Spleen (tissue), 11 donors: ENCODE measurements at regions not wholly inside any gene's neighbourhood (a gene's known extent, or its start where the extent isn't known, plus 50 kb on each side); places are given as distances from the start of the nearest gene placed in this dataset.
"Not testable (repeated sequence)": the region's sequence is repeated elsewhere in the genome, so short reads cannot be mapped to it uniquely, and the experiment has no call there.

ENCODE experiments used
- DNase-seq: peaks from one replicate; pipeline ENCODE4 v3.0.0-alpha.2; 2020
- H3K27ac ChIP-seq, 8 donors: fragments of 200-600 bp; sonication (generic) in 7 of 8; 1 replicate in 4 of 8; 2 replicates in 4 of 8; pipeline versions ENCODE4 v1.5.0 to v1.8.0; 2016 to 2021; ENCODE audit warnings: inconsistent platforms in 4 of 8, mild to moderate bottlenecking in 4 of 8, moderate library complexity in 1 of 8
- H3K27me3 ChIP-seq, 7 donors: fragments of 200-600 bp; sonication (generic) in 6 of 7; replicated peaks in 1 of 7; 1 replicate in 4 of 7; 2 replicates in 3 of 7; pipeline versions ENCODE4 v1.5.0 to v1.8.0; 2016 to 2021; ENCODE audit warnings: inconsistent platforms in 3 of 7, mild to moderate bottlenecking in 1 of 7
- H3K36me3 ChIP-seq, 6 donors: fragments of 200-600 bp; sonication (generic) in 5 of 6; 1 replicate in 4 of 6; 2 replicates in 2 of 6; pipeline versions ENCODE4 v1.5.0 to v1.8.0; 2016 to 2021; ENCODE audit warnings: inconsistent platforms in 2 of 6
- H3K4me1 ChIP-seq, 6 donors: fragments of 200-600 bp; sonication (generic) in 5 of 6; 1 replicate in 3 of 6; 2 replicates in 3 of 6; pipeline versions ENCODE4 v1.5.0 to v1.8.0; 2016 to 2021; ENCODE audit warnings: inconsistent platforms in 3 of 6
- H3K4me3 ChIP-seq, 8 donors: fragments of 200-600 bp; sonication (generic) in 7 of 8; 1 replicate in 4 of 8; 2 replicates in 4 of 8; pipeline versions ENCODE4 v1.5.0 to v1.8.0; 2016 to 2021; ENCODE audit warnings: inconsistent platforms in 4 of 8, mild to moderate bottlenecking in 4 of 8, moderate library complexity in 2 of 8
- H3K9me3 ChIP-seq, 8 donors: fragments of 200-600 bp; sonication (generic) in 7 of 8; 1 replicate in 4 of 8; 2 replicates in 4 of 8; pipeline versions ENCODE4 v1.5.0 to v1.8.0; 2016 to 2021; ENCODE audit warnings: inconsistent platforms in 4 of 8
- POLR2A ChIP-seq, 3 donors: fragments of 450-650 bp; IDR thresholded peaks; one replicate each; pipeline ENCODE4 v1.5.1; 2017; ENCODE audit warnings: antibody characterized with exemption in 3 of 3, mild to moderate bottlenecking in 1 of 3
- POLR2AphosphoS5 ChIP-seq, 3 donors: sonication (generic); formaldehyde crosslinking; IDR thresholded peaks; one replicate each; pipeline ENCODE4 v1.5.1; 2017; ENCODE audit warnings: antibody characterized with exemption in 3 of 3
- WGBS, 5 donors: extraction: QIAGEN DNeasy Blood & Tissue Kit in 3 of 5; methylation state at CpG; one replicate each; pipeline versions ENCODE4 v1.1.5 to v1.1.7; 2013 to 2018; 5-methylcytosine and 5-hydroxymethylcytosine counted together
- intact Hi-C: fragments of 100-400 bp; cut with DNase I; formaldehyde crosslinking; loops from one replicate; pipeline ENCODE4 v1.15.0; 2023; ENCODE audit warnings: low total_unique reads
- TF ChIP-seq, protein P1 (sequence below), 11 experiments: fragments of 200-600 bp in 7 of 11; fragments of 450-650 bp in 4 of 11; sonication (generic) in 4 of 11; IDR thresholded peaks in 8 of 11; conservative IDR thresholded peaks in 3 of 11; 1 replicate in 7 of 11; 2 replicates in 4 of 11; pipeline versions ENCODE4 v1.4.0 to v1.8.0; 2016 to 2021; ENCODE audit warnings: antibody characterized with exemption in 11 of 11, inconsistent platforms in 4 of 11, mild to moderate bottlenecking in 1 of 11
- donor health status: healthy with polysubstance abuse.
- donor health status: DM: no; HTN: no; CAD: no; lungs with moderate emphysema.
- donor health status: DM: no; HTN: no; CAD: no.
- donor health status: Bipolar disorder and iron deficiency.
- donor health status: healthy.
- donor health status: DM: no; HTN: no; CAD: no.
- donor health status: DM: yes; HTN: yes; CAD: no.

GRCh38 chr13:31540281-31540680 lies 199.0 kb upstream of the RXFP2 start:
- Histone ChIP-seq H3K36me3 (no peaks in the 10 kb centered on the region), H3K4me1 (no peaks in the 10 kb centered on the region), H3K27ac (no peak overlapping the region), H3K9me3 (no peaks in the 10 kb centered on the region), H3K4me3 (no peak overlapping the region), H3K27me3 (peaks cover 0 to 14% (median 0%) of the 10 kb centered on the region in 7 donors)
- TF ChIP-seq POLR2A (IDR thresholded peaks at IDR 0.05) = no peak
- TF ChIP-seq, protein P1, sequence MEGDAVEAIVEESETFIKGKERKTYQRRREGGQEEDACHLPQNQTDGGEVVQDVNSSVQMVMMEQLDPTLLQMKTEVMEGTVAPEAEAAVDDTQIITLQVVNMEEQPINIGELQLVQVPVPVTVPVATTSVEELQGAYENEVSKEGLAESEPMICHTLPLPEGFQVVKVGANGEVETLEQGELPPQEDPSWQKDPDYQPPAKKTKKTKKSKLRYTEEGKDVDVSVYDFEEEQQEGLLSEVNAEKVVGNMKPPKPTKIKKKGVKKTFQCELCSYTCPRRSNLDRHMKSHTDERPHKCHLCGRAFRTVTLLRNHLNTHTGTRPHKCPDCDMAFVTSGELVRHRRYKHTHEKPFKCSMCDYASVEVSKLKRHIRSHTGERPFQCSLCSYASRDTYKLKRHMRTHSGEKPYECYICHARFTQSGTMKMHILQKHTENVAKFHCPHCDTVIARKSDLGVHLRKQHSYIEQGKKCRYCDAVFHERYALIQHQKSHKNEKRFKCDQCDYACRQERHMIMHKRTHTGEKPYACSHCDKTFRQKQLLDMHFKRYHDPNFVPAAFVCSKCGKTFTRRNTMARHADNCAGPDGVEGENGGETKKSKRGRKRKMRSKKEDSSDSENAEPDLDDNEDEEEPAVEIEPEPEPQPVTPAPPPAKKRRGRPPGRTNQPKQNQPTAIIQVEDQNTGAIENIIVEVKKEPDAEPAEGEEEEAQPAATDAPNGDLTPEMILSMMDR (IDR thresholded peaks at IDR 0.05 in 8 of 11, conservative IDR thresholded peaks at IDR 0.05 in 3 of 11) = no peak
- no peak for TF ChIP-seq POLR2AphosphoS5 (IDR thresholded peaks at IDR 0.05)
- WGBS, 5 donors = 76 to 87% (median 80%) methylated on average over 2 of the region's 2 CpGs
- intact Hi-C loops = no loop called here
- no peak for DNase-seq

DNA sequence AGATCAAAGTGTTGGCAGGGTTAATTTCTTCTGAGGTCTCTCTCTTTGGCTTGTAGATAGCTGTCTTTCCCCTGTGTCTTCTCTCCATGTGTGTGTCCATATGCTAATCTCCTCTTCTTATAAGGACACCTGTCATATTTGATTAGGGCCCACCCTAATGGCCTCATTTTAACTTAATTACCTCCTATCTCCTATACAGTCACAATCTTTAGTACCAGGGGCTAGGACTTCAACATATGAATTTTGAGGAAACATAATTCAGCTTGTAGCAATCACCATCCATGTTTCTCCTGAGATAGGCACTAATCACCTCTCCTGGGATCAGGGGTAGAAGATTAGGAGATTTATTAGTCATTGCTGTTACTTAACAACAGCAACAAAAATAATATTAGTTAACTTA lies 196.1 kb upstream of the RXFP2 start:
- H3K27me3 ChIP-seq = peaks cover 0 to under 1% (median 0%) of the 10 kb centered on the region in 7 donors
- H3K36me3 ChIP-seq = no peaks in the 10 kb centered on the region
- no peak for DNase-seq
- no peak overlapping the region for H3K4me3 ChIP-seq
- no peaks in the 10 kb centered on the region for H3K4me1 ChIP-seq
- H3K27ac ChIP-seq = no peak overlapping the region
- TF ChIP-seq, protein P1 (IDR thresholded peaks at IDR 0.05 in 8 of 11, conservative IDR thresholded peaks at IDR 0.05 in 3 of 11) = no peak
- no peaks in the 10 kb centered on the region for H3K9me3 ChIP-seq
- intact Hi-C loops = no loop called here

DNA sequence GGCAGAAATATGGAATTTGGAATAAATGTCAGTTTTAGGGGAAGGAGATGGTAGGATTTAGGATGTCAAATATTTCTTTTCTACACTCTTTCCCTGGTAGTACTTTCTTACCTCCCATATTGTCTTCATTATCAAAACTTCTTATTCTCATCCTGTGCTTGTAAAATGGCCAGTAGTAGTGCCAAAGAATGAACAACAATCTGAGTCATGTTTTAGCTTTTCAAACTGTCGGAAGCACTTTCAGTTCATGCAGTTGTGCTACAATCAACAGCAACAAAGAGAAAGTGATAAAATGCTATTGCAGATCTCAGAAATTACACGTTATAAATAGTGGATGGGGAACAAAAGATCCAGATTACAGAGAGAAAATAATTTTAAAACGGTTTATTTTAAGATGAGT lies 193.7 kb upstream of the RXFP2 start:
- H3K36me3 ChIP-seq = no peaks in the 10 kb centered on the region
- no peaks in the 10 kb centered on the region for H3K9me3 ChIP-seq
- DNase-seq = no peak
- intact Hi-C loops = no loop called here
- H3K4me3 ChIP-seq = no peak overlapping the region
- WGBS, 5 donors = 53 to 72% (median 65%) methylated on average over 3 of the region's 3 CpGs
- H3K4me1 ChIP-seq = no peaks in the 10 kb centered on the region
- TF ChIP-seq POLR2AphosphoS5 (IDR thresholded peaks at IDR 0.05) (no peak), POLR2A (IDR thresholded peaks at IDR 0.05) (no peak)
- TF ChIP-seq, protein P1 (IDR thresholded peaks at IDR 0.05 in 8 of 11, conservative IDR thresholded peaks at IDR 0.05 in 3 of 11) = no peak
- no peaks in the 10 kb centered on the region for H3K27me3 ChIP-seq
- H3K27ac ChIP-seq = no peak overlapping the region

GRCh38 chr13:31556376-31556775 lies 182.9 kb upstream of the RXFP2 start:
- no peak for TF ChIP-seq POLR2A (IDR thresholded peaks at IDR 0.05)
- TF ChIP-seq, protein P1 (IDR thresholded peaks at IDR 0.05 in 8 of 11, conservative IDR thresholded peaks at IDR 0.05 in 3 of 11) = no peak
- no peak for TF ChIP-seq POLR2AphosphoS5 (IDR thresholded peaks at IDR 0.05)
- H3K4me1 ChIP-seq = no peaks in the 10 kb centered on the region
- intact Hi-C loops = no loop called here
- WGBS, 5 donors = 57 to 83% (median 67%) methylated on average over 5 of the region's 5 CpGs
- no peak for DNase-seq
- peaks cover 0 to 6% (median 1%) of the 10 kb centered on the region in 8 donors for H3K9me3 ChIP-seq
- H3K27ac ChIP-seq = no peak overlapping the region
- no peaks in the 10 kb centered on the region for H3K27me3 ChIP-seq
- no peak overlapping the region for H3K4me3 ChIP-seq
- H3K36me3 ChIP-seq = no peaks in the 10 kb centered on the region

DNA sequence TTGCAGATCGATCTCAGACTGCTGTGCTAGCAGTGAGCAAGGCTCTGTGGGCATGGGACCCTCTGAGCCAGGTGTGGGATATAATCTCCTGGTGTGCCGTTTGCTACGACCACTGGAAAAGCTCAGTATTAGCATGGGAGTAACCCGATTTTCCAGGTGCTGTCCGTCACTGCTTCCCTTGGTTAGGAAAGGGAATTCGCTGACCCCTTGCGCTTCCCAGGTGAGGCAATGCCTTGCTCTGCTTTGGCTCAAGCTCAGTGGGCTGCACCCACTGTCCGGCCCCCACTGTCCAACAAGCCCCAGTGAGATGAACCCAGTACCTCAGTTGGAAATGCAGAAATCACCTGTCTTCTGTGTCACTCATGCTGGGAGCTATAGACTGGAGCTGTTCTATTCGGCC lies 155.1 kb upstream of the RXFP2 start:
- DNase-seq, H3K27me3 ChIP-seq, intact Hi-C loops, H3K27ac ChIP-seq, H3K4me1 ChIP-seq, H3K4me3 ChIP-seq, H3K36me3 ChIP-seq: not testable (repeated sequence)
- 89 to 91% (median 90%) methylated on average over 9 of the region's 9 CpGs for WGBS, 5 donors
- peaks cover 0 to 25% (median 8%) of the 10 kb centered on the region in 8 donors for H3K9me3 ChIP-seq
